Activated CD4-positive, alpha-beta T cell treated with anti-CD3 and anti-CD28 coated beads, Interleukin-2, Interleukin-6, amounts not matched to agents 100 ng/mL and 50 ng/mL, durations not matched to agents 16 hours and 8 hours (primary cell): ENCODE measurements at regions not wholly inside any gene's neighbourhood (a gene's known extent, or its start where the extent isn't known, plus 50 kb on each side); places are given as distances from the start of the nearest gene placed in this dataset.

Experiments used
- DNase-seq: peaks from one replicate; pipeline ENCODE4 v3.0.0-alpha.2; 2020

DNA sequence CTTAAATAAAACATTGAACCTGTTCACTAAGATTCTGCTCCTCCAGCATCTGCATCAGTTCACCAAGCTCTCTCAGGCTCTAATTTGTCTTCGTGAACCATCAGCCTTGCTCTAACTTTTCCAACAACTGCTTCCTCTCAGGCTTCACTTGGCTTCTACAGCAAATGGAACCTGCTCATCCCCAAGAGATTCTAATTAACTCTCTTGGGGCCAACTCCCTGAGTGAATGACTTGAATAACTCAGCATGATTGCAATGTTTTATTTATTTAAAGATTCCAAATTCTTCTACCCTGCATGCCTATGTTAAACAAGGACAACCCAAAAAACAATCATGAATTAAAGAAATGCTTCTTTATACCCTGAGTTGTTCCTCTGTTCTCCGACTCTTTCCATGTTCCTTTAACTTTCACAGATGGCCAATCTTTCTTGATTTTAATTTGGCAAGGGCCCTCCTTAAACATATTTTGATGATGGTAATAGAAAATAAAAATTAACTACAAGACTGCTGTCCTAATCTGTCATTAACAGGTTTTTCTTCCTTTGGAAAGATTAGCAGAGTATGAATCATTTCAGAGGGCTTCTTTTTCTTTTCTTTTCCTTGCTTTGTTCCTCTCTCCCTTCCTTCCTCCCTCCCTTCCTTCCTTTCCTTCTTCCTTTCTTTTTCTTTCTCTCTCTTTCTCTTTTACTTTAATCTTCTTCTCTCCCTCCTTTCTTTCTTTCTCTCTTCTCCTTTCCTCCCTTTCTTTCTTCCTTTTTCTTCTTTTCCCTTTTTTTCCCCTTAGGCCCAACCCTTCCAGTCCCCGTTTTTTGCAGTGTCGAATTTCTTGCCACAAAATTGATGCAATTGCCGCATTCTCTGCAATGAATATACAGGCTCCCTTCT, 195.0 kb upstream of the RHOBTB1 start:
- DNase-seq: no peak

- no peak for DNase-seq
These were observed 192.2 kb upstream of the RHOBTB1 start for GRCh38 chr10:61136139-61136538.

DNA sequence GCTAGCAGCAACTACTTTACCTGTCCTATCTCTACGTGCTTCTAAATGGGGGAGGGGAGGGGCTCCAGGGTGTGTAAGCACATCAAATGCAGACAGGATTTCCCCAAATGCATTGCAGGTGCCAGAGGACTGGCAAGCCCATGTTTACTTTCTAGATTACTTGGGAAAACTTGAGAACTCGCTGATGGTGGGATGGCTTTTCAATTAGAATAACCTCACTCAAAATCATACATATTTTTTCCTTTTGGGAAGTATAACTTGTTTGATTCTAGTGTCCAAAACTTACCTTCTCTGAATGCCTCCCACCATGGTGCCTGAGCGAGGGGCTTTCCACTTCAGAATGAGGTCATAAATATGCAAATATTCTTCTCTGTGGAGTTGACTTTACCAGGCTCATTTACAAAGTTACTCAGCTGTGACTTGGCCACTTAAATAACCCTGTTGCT, 191.3 kb upstream of the RHOBTB1 start:
- no peak for DNase-seq

DNA sequence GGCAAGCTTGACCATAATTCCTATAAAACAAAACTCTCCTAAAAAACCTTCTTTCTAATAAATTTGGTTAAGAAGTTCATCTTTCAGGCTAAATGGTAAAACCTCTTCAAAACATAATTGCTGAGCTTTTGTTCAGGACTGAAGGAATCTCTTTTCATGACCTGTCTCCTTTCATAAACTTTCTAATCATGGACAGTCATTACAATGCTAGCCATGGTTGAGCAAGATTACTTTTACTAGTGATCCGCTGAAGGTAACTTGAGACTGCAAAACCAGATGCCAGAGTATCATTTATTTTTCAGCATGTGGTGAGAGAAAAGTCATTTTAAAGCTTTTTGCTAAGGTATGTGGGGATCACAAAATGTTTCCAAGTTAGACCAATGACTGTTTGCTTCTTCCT, 186.4 kb upstream of the RHOBTB1 start:
- DNase-seq: no peak

DNA sequence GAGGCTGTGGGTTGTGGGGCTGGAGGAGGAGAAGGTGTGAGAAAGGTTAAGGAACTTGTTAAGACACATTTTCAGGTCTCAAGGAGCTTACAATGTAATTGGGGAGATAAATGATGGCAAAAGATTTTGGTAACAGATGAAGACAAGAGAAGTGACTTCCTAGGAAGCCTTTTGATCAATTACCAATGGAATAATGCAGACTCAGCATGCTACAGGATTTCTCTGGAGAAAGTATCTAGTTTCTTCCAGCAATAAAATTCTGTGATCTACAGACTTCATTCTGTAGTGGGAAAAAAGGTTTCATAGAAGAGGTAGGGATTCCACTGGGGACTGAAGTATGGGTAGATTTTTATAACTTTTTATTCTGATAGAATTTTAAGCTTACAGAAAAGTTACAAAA, 184.2 kb upstream of the RHOBTB1 start:
- DNase-seq: no peak

GRCh38 chr10:61125560-61126170, 181.7 kb upstream of the RHOBTB1 start:
- DNase-seq: no peak

DNA sequence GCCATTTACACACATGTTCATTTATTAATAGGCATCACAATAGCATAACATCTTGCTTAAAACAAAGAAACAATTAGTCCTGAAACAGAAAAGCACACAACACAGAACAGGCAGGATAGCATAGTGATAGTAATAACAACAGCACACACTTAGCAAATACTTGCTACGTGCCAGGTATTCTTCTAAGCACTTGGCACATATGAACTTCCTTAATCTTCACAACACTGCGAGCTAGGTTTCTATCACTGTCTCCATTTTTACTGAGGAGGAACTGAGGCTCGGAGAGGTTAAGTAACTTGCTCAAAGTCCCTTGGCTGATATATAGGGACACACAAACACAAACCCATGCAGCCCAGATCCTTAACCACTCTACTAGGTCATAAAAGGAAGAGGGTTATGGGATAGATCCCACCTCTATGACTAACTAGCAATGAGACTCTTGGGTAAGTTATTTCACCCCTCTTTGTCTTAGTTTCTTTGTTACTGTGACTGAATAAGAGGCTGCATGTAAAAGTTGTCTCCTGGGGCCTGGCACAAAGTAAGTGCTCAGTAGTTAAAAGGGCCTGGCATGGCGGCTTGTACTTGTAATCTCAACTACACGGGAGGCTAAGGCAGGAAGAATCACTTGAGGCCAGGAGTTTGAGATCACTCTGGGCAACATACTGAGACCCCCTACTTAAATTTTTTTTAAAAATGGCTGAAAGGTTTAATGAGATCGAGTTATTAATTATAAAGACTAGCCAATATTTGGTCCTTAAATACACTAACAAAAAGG, 181.0 kb upstream of the RHOBTB1 start:
- DNase-seq: no peak

- peak; percentile 32 for DNase-seq
These were observed 176.8 kb upstream of the RHOBTB1 start for GRCh38 chr10:61120805-61121204.

DNA sequence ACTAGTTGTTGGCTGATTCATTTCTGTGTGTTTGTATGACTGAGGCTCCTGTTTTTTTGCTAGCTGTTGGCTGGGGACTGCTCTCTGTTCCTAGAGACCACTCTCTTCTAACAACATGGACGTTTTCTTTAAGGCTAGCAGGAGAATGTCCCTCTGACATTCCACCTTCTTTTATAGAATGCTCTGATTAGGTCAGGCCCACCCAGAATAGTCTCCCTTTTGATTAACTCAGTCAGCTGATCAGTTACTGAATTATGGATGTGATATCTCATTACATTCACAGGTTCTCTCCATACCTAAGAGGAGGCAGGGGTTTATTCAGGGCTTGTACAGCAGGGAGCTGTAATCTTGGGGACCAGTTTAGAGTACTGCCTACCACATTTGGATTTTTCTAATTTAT, 175.6 kb upstream of the RHOBTB1 start:
- DNase-seq: no peak

- no peak for DNase-seq
These were observed 171.9 kb upstream of the RHOBTB1 start for GRCh38 chr10:61115897-61116296.

- no peak for DNase-seq
These were observed 168.8 kb upstream of the RHOBTB1 start for GRCh38 chr10:61112771-61113170.

DNA sequence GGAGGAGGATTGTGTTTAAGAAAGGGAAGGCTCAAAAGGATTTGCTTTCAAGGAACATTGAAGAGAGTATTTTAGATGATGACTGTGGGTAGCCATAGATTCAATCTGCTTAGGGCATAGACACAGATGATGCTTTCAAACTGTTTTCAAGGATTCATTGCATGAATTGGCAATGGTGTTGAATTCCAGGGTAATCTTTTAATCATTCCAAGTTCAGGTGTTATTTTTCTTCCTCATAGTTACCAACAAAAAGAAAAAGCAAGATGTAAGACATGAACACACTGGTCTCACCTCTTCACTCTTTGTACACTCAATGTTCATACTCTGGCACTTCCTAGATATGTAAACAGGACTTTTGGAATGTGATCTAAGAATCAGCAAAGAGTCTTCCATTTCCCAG, 167.0 kb upstream of the RHOBTB1 start:
- no peak for DNase-seq

DNA sequence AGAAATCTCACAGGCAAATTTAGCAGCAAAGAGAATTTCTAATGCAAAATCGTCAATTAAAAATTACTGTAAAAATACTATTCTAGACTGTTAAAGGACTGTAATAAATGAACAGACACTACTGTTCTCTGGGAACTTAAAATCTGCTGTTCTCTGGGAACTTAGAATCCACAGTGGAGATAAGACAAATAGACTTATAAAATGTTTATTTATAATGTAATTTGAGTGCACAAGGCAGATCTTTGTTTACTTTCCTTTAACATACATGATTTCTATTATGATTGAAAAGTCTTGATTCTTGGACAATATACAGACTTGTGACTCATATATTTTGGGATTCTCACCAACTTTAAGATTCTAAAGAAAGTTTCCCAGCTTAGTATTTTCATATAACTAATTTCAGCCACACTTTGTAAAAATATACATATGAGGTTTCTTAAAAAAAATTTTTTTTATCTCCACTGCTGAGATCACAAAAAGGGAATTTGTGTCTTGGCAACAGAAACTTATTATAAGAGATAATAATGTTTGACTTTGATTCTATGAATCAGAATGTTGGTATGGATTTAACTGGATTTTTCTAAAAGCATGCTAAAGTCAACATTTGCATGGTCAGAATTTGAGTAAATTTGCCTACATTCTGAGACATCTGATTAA, 166.3 kb upstream of the RHOBTB1 start:
- DNase-seq: no peak

DNA sequence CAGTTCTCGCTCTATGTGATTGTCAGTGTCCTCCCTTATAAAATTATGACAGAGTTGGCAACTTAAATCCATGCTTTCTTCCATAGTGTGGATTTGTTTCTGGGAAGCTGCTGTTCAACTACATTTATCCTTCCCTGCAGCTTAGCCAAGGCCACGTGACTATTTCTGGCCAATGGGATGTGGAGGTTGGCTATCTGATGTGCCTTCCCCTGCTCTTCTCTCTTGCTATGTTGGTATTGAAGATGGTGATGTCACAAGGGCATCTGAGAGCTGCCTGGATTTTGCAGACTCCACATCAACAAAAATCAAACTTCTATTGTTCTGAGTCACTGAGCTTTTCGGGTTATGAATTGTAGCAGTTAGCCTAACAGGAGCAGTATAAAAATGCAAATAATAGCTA, 164.9 kb upstream of the RHOBTB1 start:
- DNase-seq: no peak

DNA sequence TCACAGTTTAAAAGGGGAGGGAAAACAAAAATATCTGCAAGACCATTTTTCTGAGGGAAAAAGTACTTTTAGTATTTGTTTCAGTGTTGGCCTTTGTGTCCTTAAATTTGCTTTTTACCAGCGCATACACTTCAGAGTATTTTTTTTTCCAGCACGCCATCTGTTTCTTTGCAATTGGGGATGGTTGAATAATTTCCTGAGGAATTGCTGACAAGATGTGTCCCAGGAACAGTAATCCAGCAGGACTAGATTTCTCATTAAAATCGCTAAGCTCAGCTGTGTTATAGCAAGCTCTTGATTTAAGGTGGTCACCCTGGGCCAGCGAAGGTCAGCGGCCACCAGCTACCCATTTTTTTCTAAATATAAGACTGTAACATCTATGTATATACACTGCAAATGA, 156.9 kb upstream of the RHOBTB1 start:
- no peak for DNase-seq

DNA sequence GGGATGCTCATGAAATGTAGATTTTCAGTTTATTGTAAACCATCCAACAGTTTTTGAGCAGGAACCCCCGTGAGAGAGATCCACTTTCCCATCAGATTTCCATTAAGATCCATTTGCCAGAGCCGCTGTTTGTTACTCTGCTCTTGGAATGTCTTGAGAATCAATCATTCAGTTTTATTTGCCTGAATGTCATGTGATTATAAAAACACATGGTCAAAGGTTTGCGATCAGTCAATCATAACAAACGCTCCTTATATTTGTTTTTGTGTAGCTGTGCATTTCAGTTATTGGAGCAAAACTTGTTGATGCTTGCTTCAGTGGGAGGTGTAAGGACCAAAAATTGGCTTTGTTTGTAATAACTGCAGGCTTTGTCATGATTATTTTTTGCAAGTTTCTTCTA, 155.8 kb upstream of the RHOBTB1 start:
- no peak for DNase-seq

DNA sequence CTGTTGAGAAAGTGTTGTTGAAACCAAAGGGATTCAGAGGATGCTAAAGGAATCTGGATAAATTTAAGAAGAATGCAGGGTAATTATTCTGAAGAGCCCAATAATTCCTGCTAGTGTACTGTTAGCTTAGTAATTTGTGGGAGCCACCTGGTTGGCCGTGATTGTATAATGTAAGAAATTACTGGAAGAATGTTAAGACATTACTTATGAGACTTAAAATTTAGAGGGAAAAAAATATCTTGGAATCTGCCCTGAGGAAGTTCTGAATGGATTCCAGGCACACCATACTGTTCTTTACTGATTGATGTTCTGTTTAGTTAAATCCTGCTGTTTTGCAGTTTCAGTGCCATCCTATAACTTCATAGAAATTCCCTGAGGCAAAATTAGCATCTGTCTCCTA, 155.0 kb upstream of the RHOBTB1 start:
- no peak for DNase-seq

GRCh38 chr10:61097026-61097425, 153.0 kb upstream of the RHOBTB1 start:
- DNase-seq: no peak

- DNase-seq: no peak
These were observed 152.1 kb upstream of the RHOBTB1 start for GRCh38 chr10:61096056-61096455.

DNA sequence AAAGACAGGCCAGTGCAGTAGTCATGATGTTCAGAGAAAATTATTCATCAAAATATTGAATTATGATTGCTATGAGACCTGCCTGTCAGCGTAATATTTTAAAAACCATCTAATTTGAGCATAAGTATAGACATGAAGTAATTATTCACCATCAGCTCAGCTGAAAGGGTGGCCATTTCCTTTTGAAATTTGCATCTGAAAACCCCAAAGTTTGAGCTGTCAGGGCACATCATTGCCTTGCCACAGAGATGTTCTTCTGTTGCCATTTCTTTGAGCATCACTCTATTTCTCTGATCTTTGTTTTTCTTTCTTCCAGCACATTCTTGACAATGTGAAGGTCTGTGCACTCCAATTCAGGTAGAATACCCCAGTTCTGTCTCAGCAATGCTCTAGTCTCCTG, 147.5 kb upstream of the RHOBTB1 start:
- DNase-seq: no peak

DNA sequence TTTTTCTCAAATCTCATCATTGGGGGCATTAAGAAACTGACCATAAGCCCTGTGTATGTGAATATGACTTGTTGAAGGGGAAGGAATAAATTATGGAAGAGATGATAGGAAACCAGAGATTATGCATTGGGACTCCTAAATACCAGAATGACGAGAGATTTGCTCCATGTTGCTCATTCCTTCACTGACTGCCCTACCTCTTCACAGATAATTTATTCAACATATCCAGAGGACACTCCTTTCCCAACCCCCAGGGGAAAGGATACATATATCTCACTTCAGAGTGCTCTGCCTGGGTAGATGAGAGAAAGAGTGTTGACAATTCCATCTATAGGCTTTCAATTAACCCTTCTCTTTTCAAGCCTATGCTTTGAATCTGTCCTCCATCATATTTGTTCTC, 145.3 kb upstream of the RHOBTB1 start:
- DNase-seq: no peak

DNA sequence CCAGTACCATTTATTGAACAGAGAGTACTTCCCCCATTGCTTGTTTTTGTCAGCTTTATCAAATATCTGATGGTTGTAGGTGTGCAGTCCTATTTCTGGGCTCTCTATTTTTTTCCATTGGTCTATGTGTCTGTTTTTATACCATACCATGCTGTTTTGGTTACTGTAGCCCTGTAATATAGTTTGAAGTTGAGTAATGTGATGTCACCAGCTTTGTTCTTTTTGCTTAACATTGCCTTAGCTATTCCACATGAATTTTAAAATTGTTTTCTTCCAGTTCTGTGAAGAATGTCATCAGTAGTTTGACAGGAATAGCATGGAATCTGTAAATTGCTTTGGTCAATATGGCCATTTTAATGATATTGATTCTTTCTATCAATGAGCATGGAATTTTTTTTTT, 140.5 kb upstream of the RHOBTB1 start:
- DNase-seq: no peak

DNA sequence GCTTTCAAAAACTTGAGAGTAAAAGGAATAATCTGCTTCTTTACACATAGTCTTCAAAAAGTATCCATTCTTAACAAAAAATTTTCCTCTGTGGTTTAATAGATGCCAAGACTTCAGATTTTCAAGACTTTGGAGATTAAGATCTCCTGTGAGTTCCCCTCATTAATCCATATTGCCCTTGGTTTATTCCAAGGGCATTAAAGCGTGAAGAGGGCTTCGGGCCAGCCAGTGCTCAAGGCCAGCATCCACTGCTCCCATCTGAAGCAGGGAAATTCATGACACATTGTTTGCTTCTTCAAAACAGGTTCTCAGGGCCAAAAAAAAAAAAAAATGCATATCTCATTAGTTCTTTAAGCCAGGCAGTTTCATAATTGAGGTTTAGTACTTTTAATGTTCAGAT, 137.3 kb upstream of the RHOBTB1 start:
- no peak for DNase-seq
